Endothelial cell of umbilical vein (primary cell): ENCODE measurements at regions not wholly inside any gene's neighbourhood (a gene's known extent, or its start where the extent isn't known, plus 50 kb on each side); places are given as distances from the start of the nearest gene placed in this dataset.

ENCODE experiments used
- BruUV-seq: library from RNA; stranded (reverse); fragments of 400-500 nt; replicated peaks from 2 replicates; lab custom pipeline; 2021; lab: Mats Ljungman, UMichigan
- CTCF ChIA-PET: fragments of 300-600, 350-600 bp; sonication (Branson Sonifier 250); formaldehyde crosslinking; loops from one replicate; lab custom pipeline; 2021; ENCODE audit warnings: antibody characterized with exemption, inconsistent platforms; lab: Charles Lee
- POLR2A ChIA-PET: fragments of 300-600, 350-600 bp; sonication (Branson Sonifier 250); formaldehyde crosslinking; loops from one replicate; lab custom pipeline; 2021; ENCODE audit warnings: antibody characterized with exemption, inconsistent platforms; lab: Charles Lee
- DNase-seq: peaks from one replicate; pipeline ENCODE4 v3.0.0-alpha.2; 2011; ENCODE audit warnings: low read depth, low spot score
- FAIRE-seq: peaks from 2 replicates; lab custom pipeline; 2011; peaks lifted over from hg19 to GRCh38; lab: Jason Lieb, UNC
- H2AFZ ChIP-seq: 2 replicates; pipeline ENCODE4 v1.6.0; 2012; ENCODE audit warnings: low read depth, low read length, control low read depth, inconsistent platforms
- H3K27ac ChIP-seq: 2 replicates; pipeline ENCODE4 v1.5.1; 2011; ENCODE audit warnings: low read depth, mild to moderate bottlenecking, control low read depth, low read length, moderate library complexity; ENCODE audit not compliant: insufficient read depth
- H3K27me3 ChIP-seq, 2 experiments: 2 replicates each; pipeline versions ENCODE4 v1.6.0 to v1.6.1; 2011; ENCODE audit warnings: low read length in 2 of 2, mixed read lengths in 1 of 2; ENCODE audit not compliant: control insufficient read depth in 2 of 2, insufficient read depth in 2 of 2
- H3K36me3 ChIP-seq, 2 experiments: 2 replicates in 1 of 2; 3 replicates in 1 of 2; pipeline ENCODE4 v1.5.1; 2011; ENCODE audit warnings: low read length in 2 of 2, mild to moderate bottlenecking in 1 of 2, moderate library complexity in 1 of 2; ENCODE audit not compliant: control insufficient read depth in 2 of 2, insufficient read depth in 2 of 2; ENCODE audit errors: extremely low read depth in 1 of 2
- H3K4me1 ChIP-seq: 3 replicates; pipeline ENCODE4 v1.5.1; 2011; ENCODE audit warnings: mild to moderate bottlenecking, low read length; ENCODE audit not compliant: control insufficient read depth, insufficient read depth; ENCODE audit errors: extremely low read depth
- H3K4me2 ChIP-seq: 2 replicates; pipeline ENCODE4 v1.6.1; 2011; ENCODE audit warnings: low read length, control low read depth, mixed read lengths; ENCODE audit not compliant: insufficient read depth
- H3K4me3 ChIP-seq, 3 experiments: fragments of 200-600 bp in 1 of 3; sonication (generic), shearing (Covaris generic) in 1 of 3; replicated peaks in 1 of 3; 2 replicates each; pipeline ENCODE4 v1.5.1; 2011 to 2016; ENCODE audit warnings: control low read depth in 3 of 3, low read length in 3 of 3, mild to moderate bottlenecking in 2 of 3, inconsistent platforms in 1 of 3, low read depth in 1 of 3, moderate library complexity in 1 of 3; ENCODE audit not compliant: insufficient read depth in 1 of 3
- H3K79me2 ChIP-seq: 2 replicates; pipeline ENCODE4 v1.6.0; 2012; ENCODE audit warnings: low read length, inconsistent platforms; ENCODE audit not compliant: control insufficient read depth, insufficient read depth
- H3K9ac ChIP-seq: replicated peaks from 2 replicates; pipeline ENCODE3; 2011; ENCODE audit warnings: low read length, control low read depth; ENCODE audit not compliant: insufficient read depth; ENCODE audit errors: extremely low read depth
- H3K9me1 ChIP-seq: replicated peaks from 3 replicates; pipeline ENCODE4 v1.6.0; 2011; ENCODE audit warnings: mild to moderate bottlenecking, low read length; ENCODE audit not compliant: control insufficient read depth, insufficient read depth; ENCODE audit errors: extremely low read depth
- H3K9me3 ChIP-seq: replicated peaks from 2 replicates; pipeline ENCODE4 v1.5.1; 2012; ENCODE audit warnings: low read length, inconsistent platforms; ENCODE audit not compliant: control insufficient read depth, insufficient read depth
- H4K20me1 ChIP-seq: replicated peaks from 2 replicates; pipeline ENCODE3; 2011; ENCODE audit warnings: mild to moderate bottlenecking, low read length; ENCODE audit not compliant: control insufficient read depth, insufficient read depth; ENCODE audit errors: extremely low read depth
- CTCF ChIP-seq, 2 donors: IDR thresholded peaks; 1 replicate in 1 of 2; 2 replicates in 1 of 2; pipeline ENCODE4 v1.5.1; 2011; ENCODE audit warnings: low read length in 2 of 2, mild to moderate bottlenecking in 2 of 2, moderate library complexity in 2 of 2, control low read depth in 1 of 2, inconsistent platforms in 1 of 2, low read depth in 1 of 2; ENCODE audit not compliant: insufficient read depth in 1 of 2; ENCODE audit errors: extremely low read depth in 1 of 2
- EZH2 ChIP-seq: IDR thresholded peaks from 2 replicates; pipeline ENCODE4 v1.6.1; 2012; ENCODE audit warnings: borderline replicate concordance, low read depth, mild to moderate bottlenecking, moderate library complexity, low read length, inconsistent platforms; ENCODE audit not compliant: severe bottlenecking
- FOS ChIP-seq: IDR thresholded peaks from 2 replicates; pipeline ENCODE4 v1.6.1; 2011; ENCODE audit warnings: mild to moderate bottlenecking, low read length, moderate library complexity, borderline replicate concordance; ENCODE audit not compliant: insufficient read depth
- GATA2 ChIP-seq: IDR thresholded peaks from 2 replicates; pipeline ENCODE4 v1.7.0; 2011; ENCODE audit warnings: low read depth, mild to moderate bottlenecking, moderate library complexity, mixed read lengths, low read length; ENCODE audit not compliant: insufficient read length, insufficient read depth
- JUN ChIP-seq: IDR thresholded peaks from 2 replicates; pipeline ENCODE4 v1.6.1; 2011; ENCODE audit warnings: borderline replicate concordance, low read depth; ENCODE audit not compliant: insufficient read length, insufficient read depth
- MYC ChIP-seq: IDR thresholded peaks from one replicate; pipeline ENCODE4 v1.6.1; 2011; ENCODE audit warnings: mild to moderate bottlenecking, low read depth, low read length
- POLR2A ChIP-seq: IDR thresholded peaks from 2 replicates; pipeline ENCODE4 v1.6.1; 2012; ENCODE audit warnings: low read depth, mild to moderate bottlenecking, control low read depth, low read length
- POLR2AphosphoS5 ChIP-seq: IDR thresholded peaks from 2 replicates; pipeline ENCODE4 v1.6.1; 2012; ENCODE audit warnings: low read depth, mild to moderate bottlenecking, control low read depth, low read length, moderate library complexity; ENCODE audit not compliant: insufficient read depth
- dilution Hi-C: fragments of 300-500 bp; cut with MboI; formaldehyde crosslinking; loops from one replicate; pipeline ENCODE4 v1.15.0; 2019; ENCODE audit warnings: low sequenced_read_pairs; ENCODE audit not compliant: extremely low pct_ligation_motif_present
- intact Hi-C: fragments of 100-400 bp; cut with micrococcal nuclease; formaldehyde crosslinking; loops from one replicate; pipeline ENCODE4 v1.10.0; 2022
- TF ChIP-seq, protein P1 (sequence below): IDR thresholded peaks from 2 replicates; pipeline ENCODE4 v1.6.1; 2011; ENCODE audit not compliant: insufficient read depth, insufficient read length

DNA sequence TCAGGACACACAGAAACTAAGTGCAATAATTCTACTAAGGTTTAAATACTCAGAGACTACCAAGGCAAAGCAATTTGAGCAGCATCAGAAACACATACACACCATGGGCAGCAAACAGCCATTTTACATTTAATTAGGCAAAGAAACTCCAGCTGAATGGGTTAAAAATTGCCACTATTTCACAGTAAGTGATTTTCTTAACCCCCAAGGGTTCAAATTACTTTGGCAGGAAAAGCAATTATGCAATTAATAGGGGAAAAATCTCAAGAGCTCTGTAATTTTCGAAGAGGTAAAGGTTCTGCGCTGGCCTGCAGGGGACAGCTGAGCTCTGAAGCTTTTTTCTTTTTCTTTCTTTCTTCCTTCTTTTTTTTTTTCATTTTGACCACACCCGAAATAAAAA lies 206.2 kb upstream of the RRP15 start:
- no peaks in the 10 kb centered on the region for H3K79me2 ChIP-seq
- H3K27ac ChIP-seq = no peak overlapping the region
- BruUV-seq = no TSS peak
- H3K9me3 ChIP-seq = peaks cover 2% of the 10 kb centered on the region
- no peaks in the 10 kb centered on the region for H3K4me1 ChIP-seq
- H3K27me3 ChIP-seq = no peaks in the 10 kb centered on the region
- dilution Hi-C loops (no loop called here), intact Hi-C loops (no loop called here)
- no peak for FAIRE-seq
- no peak overlapping the region for H3K4me2 ChIP-seq
- no peak for TF ChIP-seq MYC
- no peak for TF ChIP-seq GATA2
- TF ChIP-seq POLR2A = no peak
- no peak for TF ChIP-seq FOS
- TF ChIP-seq CTCF (IDR thresholded peaks at IDR 0.05; ENCODE audit: extremely low read depth in 1 of 2, insufficient read depth in 1 of 2, low read depth in 1 of 2, low read length in 2 of 2) = no peak
- no peak for TF ChIP-seq JUN
- TF ChIP-seq, protein P1, sequence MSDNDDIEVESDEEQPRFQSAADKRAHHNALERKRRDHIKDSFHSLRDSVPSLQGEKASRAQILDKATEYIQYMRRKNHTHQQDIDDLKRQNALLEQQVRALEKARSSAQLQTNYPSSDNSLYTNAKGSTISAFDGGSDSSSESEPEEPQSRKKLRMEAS = no peak
- no peak for TF ChIP-seq EZH2
- TF ChIP-seq POLR2AphosphoS5 = no peak
- H3K9me1 ChIP-seq = no peaks in the 10 kb centered on the region
- H2AFZ ChIP-seq = no peak overlapping the region
- no peaks in the 10 kb centered on the region for H4K20me1 ChIP-seq
- POLR2A ChIA-PET = no interaction called here
- no peak overlapping the region for H3K9ac ChIP-seq
- no peaks in the 10 kb centered on the region for H3K36me3 ChIP-seq
- CTCF ChIA-PET = no interaction called here
- no peak overlapping the region for H3K4me3 ChIP-seq
- DNase-seq = no peak
